Panc1 (cell line): ENCODE measurements at regions not wholly inside any gene's neighbourhood (a gene's known extent, or its start where the extent isn't known, plus 50 kb on each side); places are given as distances from the start of the nearest gene placed in this dataset.
"Not testable (repeated sequence)": the region's sequence is repeated elsewhere in the genome, so short reads cannot be mapped to it uniquely, and the experiment has no call there.

Source experiments
- CTCF ChIP-seq: fragments of 450-650 bp; IDR thresholded peaks from 2 replicates; pipeline ENCODE4 v1.5.1; 2017; ENCODE audit warnings: mild to moderate bottlenecking
- POLR2AphosphoS5 ChIP-seq: IDR thresholded peaks from 2 replicates; pipeline ENCODE4 v1.6.1; 2012; ENCODE audit warnings: mild to moderate bottlenecking, low read depth, low read length, moderate library complexity
- REST ChIP-seq, 2 experiments: IDR thresholded peaks; 2 replicates each; pipeline ENCODE4 v1.6.1; 2011 to 2012; ENCODE audit warnings: low read depth in 2 of 2, control low read depth in 1 of 2, low read length in 1 of 2, mild to moderate bottlenecking in 1 of 2, moderate library complexity in 1 of 2; ENCODE audit not compliant: insufficient read depth in 1 of 2
- SIN3A ChIP-seq: IDR thresholded peaks from 2 replicates; pipeline ENCODE4 v1.6.1; 2012; ENCODE audit warnings: low read depth, mild to moderate bottlenecking, low read length, moderate library complexity, borderline replicate concordance; ENCODE audit not compliant: insufficient read depth
- TCF7L2 ChIP-seq: IDR thresholded peaks from 2 replicates; pipeline ENCODE4 v1.6.1; 2011; ENCODE audit warnings: mild to moderate bottlenecking, low read depth, low read length, inconsistent platforms

GRCh38 chr2:87315183-87315902, 293.7 kb upstream of the PLGLB1 start:
- TF ChIP-seq REST (IDR thresholded peaks at IDR 0.05; ENCODE audit: insufficient read depth in 1 of 2, low read depth in 2 of 2, low read length in 1 of 2); CTCF; POLR2AphosphoS5; TCF7L2; SIN3A: not testable (repeated sequence)
